SK-N-SH (cell line): ENCODE measurements at regions not wholly inside any gene's neighbourhood (a gene's known extent, or its start where the extent isn't known, plus 50 kb on each side); places are given as distances from the start of the nearest gene placed in this dataset.

Experiments used
- CTCF ChIA-PET: fragments of 300-600, 350-600 bp; formaldehyde crosslinking; extraction: SDS; loops from one replicate; lab custom pipeline; 2021; lab: Yijun Ruan, JAX
- POLR2A ChIA-PET: fragments of 350-600 bp; sonication (Branson Sonifier 250); formaldehyde crosslinking; extraction: SDS; loops from one replicate; lab custom pipeline; 2020; ENCODE audit warnings: antibody characterized with exemption, inconsistent platforms; lab: Yijun Ruan, JAX
- DNase-seq: peaks from one replicate; pipeline ENCODE4 v3.0.0; 2012
- H2AFZ ChIP-seq: fragments of 200-600 bp; sonication (generic); 2 replicates; pipeline ENCODE4 v1.8.1; 2016; ENCODE audit warnings: antibody characterized with exemption, mild to moderate bottlenecking, low read depth
- H3F3A ChIP-seq: fragments of 200-600 bp; sonication (generic); replicated peaks from 2 replicates; pipeline ENCODE3; 2016; ENCODE audit warnings: antibody characterized with exemption, mild to moderate bottlenecking; ENCODE audit not compliant: insufficient read depth
- H3K27ac ChIP-seq, 2 experiments: fragments of 200-500 bp in 1 of 2; fragments of 200-600 bp in 1 of 2; sonication (Bioruptor generic) in 1 of 2; sonication (generic), shearing (Covaris generic) in 1 of 2; 2 replicates each; pipeline versions ENCODE4 v1.5.1 to v1.6.1; 2014 to 2016; ENCODE audit warnings: low read depth in 2 of 2, inconsistent platforms in 1 of 2, low read length in 1 of 2, mild to moderate bottlenecking in 1 of 2, mixed read lengths in 1 of 2
- H3K27me3 ChIP-seq: fragments of 200-600 bp; sonication (generic), shearing (Covaris generic); 2 replicates; pipeline ENCODE4 v1.6.1; 2016; ENCODE audit warnings: mixed run types; ENCODE audit not compliant: insufficient read depth
- H3K36me3 ChIP-seq, 2 experiments: fragments of 200-500 bp in 1 of 2; fragments of 200-600 bp in 1 of 2; sonication (Bioruptor generic) in 1 of 2; sonication (generic) in 1 of 2; replicated peaks in 1 of 2; 2 replicates each; pipeline versions ENCODE3 to v1.5.1; 2014 to 2016; ENCODE audit warnings: low read length in 1 of 2, mild to moderate bottlenecking in 1 of 2; ENCODE audit not compliant: insufficient read depth in 2 of 2, control insufficient read depth in 1 of 2
- H3K4me1 ChIP-seq, 2 experiments: fragments of 200-500 bp in 1 of 2; fragments of 200-600 bp in 1 of 2; sonication (Bioruptor generic) in 1 of 2; sonication (generic), shearing (Covaris generic) in 1 of 2; 2 replicates each; pipeline versions ENCODE4 v1.5.1 to v1.6.1; 2014 to 2016; ENCODE audit warnings: low read depth in 1 of 2, low read length in 1 of 2, mixed run types in 1 of 2; ENCODE audit not compliant: insufficient read depth in 2 of 2, control insufficient read depth in 1 of 2
- H3K4me2 ChIP-seq: fragments of 200-600 bp; sonication (generic), shearing (Covaris generic); 2 replicates; pipeline ENCODE4 v1.6.1; 2017; ENCODE audit warnings: mixed run types
- H3K4me3 ChIP-seq, 2 experiments: fragments of 200-500 bp in 1 of 2; fragments of 200-600 bp in 1 of 2; sonication (Bioruptor generic) in 1 of 2; sonication (generic), shearing (Covaris generic) in 1 of 2; 2 replicates each; pipeline versions ENCODE4 v1.5.1 to v1.8.1; 2014 to 2016; ENCODE audit warnings: low read depth in 2 of 2, inconsistent platforms in 1 of 2, low read length in 1 of 2, mild to moderate bottlenecking in 1 of 2, mixed read lengths in 1 of 2, moderate library complexity in 1 of 2
- H3K79me2 ChIP-seq: fragments of 200-600 bp; sonication (generic); 2 replicates; pipeline ENCODE4 v1.8.1; 2017; ENCODE audit warnings: mild to moderate bottlenecking; ENCODE audit not compliant: insufficient read depth
- H3K9ac ChIP-seq: fragments of 200-600 bp; sonication (generic); 2 replicates; pipeline ENCODE4 v1.6.1; 2017; ENCODE audit warnings: mixed run types
- H3K9me2 ChIP-seq: fragments of 200-600 bp; sonication (generic); 2 replicates; pipeline ENCODE4 v1.6.1; 2017; ENCODE audit warnings: mixed run types
- H3K9me3 ChIP-seq: fragments of 200-600 bp; sonication (generic); 2 replicates; pipeline ENCODE4 v1.6.1; 2017; ENCODE audit warnings: mixed run types, mild to moderate bottlenecking, moderate library complexity
- H4K20me1 ChIP-seq: fragments of 200-600 bp; sonication (generic); 2 replicates; pipeline ENCODE4 v1.6.1; 2017; ENCODE audit warnings: mild to moderate bottlenecking, mixed run types; ENCODE audit not compliant: insufficient read depth
- EP300 ChIP-seq, 2 experiments: IDR thresholded peaks; 2 replicates each; pipeline versions ENCODE4 v1.4.0 to v1.6.1; 2012; ENCODE audit warnings: borderline replicate concordance in 1 of 2, low read depth in 1 of 2, low read length in 1 of 2
- EZH2phosphoT487 ChIP-seq: fragments of 200-600 bp; sonication (generic); IDR thresholded peaks from 2 replicates; pipeline ENCODE4 v1.6.1; 2017; ENCODE audit warnings: low read depth, mixed run types, mild to moderate bottlenecking, antibody characterized with exemption, moderate library complexity, borderline replicate concordance
- FOSL2 ChIP-seq: IDR thresholded peaks from 2 replicates; pipeline ENCODE4 v1.4.0; 2012; ENCODE audit warnings: low read depth, mild to moderate bottlenecking, moderate library complexity, borderline replicate concordance
- FOXM1 ChIP-seq: IDR thresholded peaks from 2 replicates; pipeline ENCODE4 v1.4.0; 2012; ENCODE audit warnings: low read depth, mild to moderate bottlenecking
- GABPA ChIP-seq: IDR thresholded peaks from 2 replicates; pipeline ENCODE4 v1.4.0; 2012; ENCODE audit warnings: low read depth, mild to moderate bottlenecking
- GATA2 ChIP-seq: sonication (generic); formaldehyde crosslinking; IDR thresholded peaks from 2 replicates; pipeline ENCODE4 v1.5.0; 2020; ENCODE audit warnings: mild to moderate bottlenecking, missing genetic modification reagents
- JUND ChIP-seq: IDR thresholded peaks from 2 replicates; pipeline ENCODE4 v1.4.0; 2012
- MEF2A ChIP-seq: IDR thresholded peaks from 2 replicates; pipeline ENCODE4 v1.4.0; 2012; ENCODE audit warnings: low read depth, borderline replicate concordance
- MXI1 ChIP-seq: IDR thresholded peaks from 2 replicates; pipeline ENCODE4 v1.6.1; 2012; ENCODE audit warnings: mild to moderate bottlenecking, low read depth, low read length, improper control_type of control experiment
- POLR2AphosphoS5 ChIP-seq: IDR thresholded peaks from 2 replicates; pipeline ENCODE4 v1.6.1; 2012; ENCODE audit warnings: low read depth, low read length
- SIN3A ChIP-seq: IDR thresholded peaks from 2 replicates; pipeline ENCODE4 v1.6.1; 2012; ENCODE audit warnings: low read depth, mild to moderate bottlenecking, low read length, moderate library complexity, borderline replicate concordance
- TCF12 ChIP-seq: IDR thresholded peaks from 2 replicates; pipeline ENCODE4 v1.4.0; 2012
- YY1 ChIP-seq: IDR thresholded peaks from 2 replicates; pipeline ENCODE4 v1.4.0; 2012; ENCODE audit warnings: low read depth, mild to moderate bottlenecking
- WGBS: methylation state at CpG from one replicate; pipeline ENCODE4 v1.1.6; 2017; ENCODE audit warnings: low lambda C conversion rate; 5-methylcytosine and 5-hydroxymethylcytosine counted together
- TF ChIP-seq, protein P1 (sequence below): IDR thresholded peaks from 2 replicates; pipeline ENCODE4 v1.4.0; 2012; ENCODE audit warnings: low read depth
- TF ChIP-seq, protein P2 (sequence below): fragments of 200-600 bp; sonication (generic); IDR thresholded peaks from 2 replicates; pipeline ENCODE4 v1.6.1; 2017; ENCODE audit warnings: antibody characterized with exemption, mild to moderate bottlenecking, moderate library complexity
- TF ChIP-seq, protein P3 (sequence below): IDR thresholded peaks from 2 replicates; pipeline ENCODE4; 2012
- TF ChIP-seq, protein P4 (sequence below): fragments of 150-350 bp; IDR thresholded peaks from 2 replicates; pipeline ENCODE4 v1.6.1; 2016; ENCODE audit warnings: mild to moderate bottlenecking, low read depth, low read length

DNA sequence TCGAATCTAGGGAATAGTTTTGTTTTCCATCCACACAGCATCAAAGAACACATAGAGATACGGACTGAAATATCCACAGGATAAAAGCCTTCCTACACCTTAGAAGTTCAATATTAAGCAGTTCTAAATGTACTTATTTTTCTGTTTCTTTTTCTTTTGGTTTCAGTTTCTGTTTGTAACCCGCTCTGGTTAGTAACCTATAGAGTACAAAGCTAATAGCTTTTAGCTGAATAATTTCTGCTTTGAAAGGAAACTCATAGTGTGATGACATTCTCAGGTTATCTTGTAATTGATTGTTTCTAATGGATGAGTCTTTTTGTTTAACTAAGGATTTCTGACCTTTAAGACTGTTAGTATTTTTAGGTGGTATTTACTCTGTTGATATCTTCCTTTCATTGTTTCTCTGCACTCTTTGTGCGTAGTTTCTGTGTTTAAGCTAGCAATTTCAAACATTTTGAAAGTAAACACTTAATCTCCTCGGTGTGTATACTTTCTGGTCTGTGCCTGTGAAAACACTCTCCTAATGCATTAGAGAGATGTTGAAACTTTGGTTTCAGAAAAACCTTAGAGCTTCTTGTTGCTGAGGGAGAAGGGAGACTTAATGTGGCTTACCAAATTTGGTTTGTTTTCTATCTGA, 385.5 kb downstream of the HDGFL1 start:
- peak overlapping the region; percentile 89 for H2AFZ ChIP-seq
- no peaks in the 10 kb centered on the region for H3K36me3 ChIP-seq
- peaks cover 0 to 2% of the 10 kb centered on the region in 2 experiments; a peak in 2 of 4 replicates for H3K4me1 ChIP-seq
- no peak for DNase-seq
- no peaks in the 10 kb centered on the region for H3F3A ChIP-seq
- H3K4me3 ChIP-seq, result peak overlapping the region; percentile 29 to 38; a peak in 3 of 4 replicates
- CTCF ChIA-PET, result interaction anchor here (1.1 kb wide), 1 partner anchor 11 kb away, joined by 3 read pairs; no protein-coding TSS in a partner anchor
- peak overlapping the region in 1 of 2 experiments; percentile 16; a peak in 2 of 4 replicates for H3K27ac ChIP-seq
- no peaks in the 10 kb centered on the region for H3K9me3 ChIP-seq
- TF ChIP-seq YY1 (no peak), EZH2phosphoT487 (no peak), EP300 (IDR thresholded peaks at IDR 0.05; ENCODE audit: borderline replicate concordance in 1 of 2, low read depth in 1 of 2, low read length in 1 of 2) (no peak)
- TF ChIP-seq, all 33 proteins: peak for 0
- H3K9me2 ChIP-seq, result no peaks in the 10 kb centered on the region
- H3K9ac ChIP-seq, result peak overlapping the region; percentile 13; the same call in 1 of the 2 replicates
- H4K20me1 ChIP-seq, result no peaks in the 10 kb centered on the region
- peak overlapping the region; percentile 49 for H3K4me2 ChIP-seq
- H3K79me2 ChIP-seq, result no peaks in the 10 kb centered on the region
- no peaks in the 10 kb centered on the region for H3K27me3 ChIP-seq
- POLR2A ChIA-PET, result no interaction called here
- WGBS, result 56% methylated on average over 5 of the region's 5 CpGs

DNA sequence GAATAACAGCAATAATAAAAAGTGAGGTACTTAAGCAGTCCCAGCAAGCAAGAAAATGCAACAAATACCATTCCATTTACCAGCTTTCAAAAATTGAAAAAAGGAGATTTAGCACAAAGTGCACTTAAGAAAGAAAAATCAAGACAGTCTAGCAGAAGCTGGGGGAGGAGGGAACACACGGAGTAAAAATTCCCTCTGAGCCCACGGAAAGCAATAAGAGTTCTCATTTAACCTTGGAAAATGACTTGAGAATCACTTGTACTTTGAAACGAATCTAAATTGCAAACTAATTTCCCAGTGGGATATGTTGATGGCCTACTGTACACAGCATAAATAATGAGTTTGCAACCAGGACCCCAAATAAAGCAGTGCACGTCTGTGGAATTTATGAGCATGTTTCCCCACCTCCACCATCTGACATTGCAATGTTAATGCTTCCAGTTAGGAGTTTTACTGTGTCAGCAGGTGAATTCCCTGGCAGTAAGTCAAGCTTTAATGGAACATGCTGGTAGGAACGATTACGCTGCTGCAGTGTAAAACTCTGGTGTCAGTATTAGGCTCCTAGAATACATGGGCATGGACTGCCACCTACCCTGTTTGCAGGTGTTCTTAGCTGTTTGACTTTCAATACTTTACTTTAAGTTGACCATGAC, 386.8 kb downstream of the HDGFL1 start:
- CTCF ChIA-PET, result no interaction called here
- H3K4me1 ChIP-seq, result peaks cover 0 to 5% of the 10 kb centered on the region in 2 experiments; a peak in 2 of 4 replicates
- H3K36me3 ChIP-seq, result no peaks in the 10 kb centered on the region
- H3K27ac ChIP-seq, result no peak overlapping the region
- no peaks in the 10 kb centered on the region for H3K79me2 ChIP-seq
- H3K4me2 ChIP-seq, result no peak overlapping the region
- H2AFZ ChIP-seq, result no peak overlapping the region
- no peaks in the 10 kb centered on the region for H3K27me3 ChIP-seq
- H3K9me3 ChIP-seq, result no peaks in the 10 kb centered on the region
- WGBS, result 44% methylated on average over 6 of the region's 6 CpGs
- H3K9me2 ChIP-seq, result no peaks in the 10 kb centered on the region
- no peak overlapping the region for H3K9ac ChIP-seq
- POLR2A ChIA-PET, result no interaction called here
- no peak for DNase-seq
- H3F3A ChIP-seq, result no peaks in the 10 kb centered on the region
- H3K4me3 ChIP-seq, result no peak overlapping the region
- no peaks in the 10 kb centered on the region for H4K20me1 ChIP-seq
- no peak for TF ChIP-seq MXI1
- TF ChIP-seq MEF2A, result no peak
- no peak for TF ChIP-seq FOXM1
- TF ChIP-seq EZH2phosphoT487, result no peak
- TF ChIP-seq, protein P1, sequence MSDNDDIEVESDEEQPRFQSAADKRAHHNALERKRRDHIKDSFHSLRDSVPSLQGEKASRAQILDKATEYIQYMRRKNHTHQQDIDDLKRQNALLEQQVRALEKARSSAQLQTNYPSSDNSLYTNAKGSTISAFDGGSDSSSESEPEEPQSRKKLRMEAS, result no peak
- no peak for TF ChIP-seq FOSL2
- TF ChIP-seq GATA2, result no peak
- no peak for TF ChIP-seq TCF12
- no peak for TF ChIP-seq JUND
- no peak for TF ChIP-seq SIN3A
- no peak for TF ChIP-seq EP300 (IDR thresholded peaks at IDR 0.05; ENCODE audit: borderline replicate concordance in 1 of 2, low read depth in 1 of 2, low read length in 1 of 2)
- no peak for TF ChIP-seq POLR2AphosphoS5
- TF ChIP-seq, protein P2, sequence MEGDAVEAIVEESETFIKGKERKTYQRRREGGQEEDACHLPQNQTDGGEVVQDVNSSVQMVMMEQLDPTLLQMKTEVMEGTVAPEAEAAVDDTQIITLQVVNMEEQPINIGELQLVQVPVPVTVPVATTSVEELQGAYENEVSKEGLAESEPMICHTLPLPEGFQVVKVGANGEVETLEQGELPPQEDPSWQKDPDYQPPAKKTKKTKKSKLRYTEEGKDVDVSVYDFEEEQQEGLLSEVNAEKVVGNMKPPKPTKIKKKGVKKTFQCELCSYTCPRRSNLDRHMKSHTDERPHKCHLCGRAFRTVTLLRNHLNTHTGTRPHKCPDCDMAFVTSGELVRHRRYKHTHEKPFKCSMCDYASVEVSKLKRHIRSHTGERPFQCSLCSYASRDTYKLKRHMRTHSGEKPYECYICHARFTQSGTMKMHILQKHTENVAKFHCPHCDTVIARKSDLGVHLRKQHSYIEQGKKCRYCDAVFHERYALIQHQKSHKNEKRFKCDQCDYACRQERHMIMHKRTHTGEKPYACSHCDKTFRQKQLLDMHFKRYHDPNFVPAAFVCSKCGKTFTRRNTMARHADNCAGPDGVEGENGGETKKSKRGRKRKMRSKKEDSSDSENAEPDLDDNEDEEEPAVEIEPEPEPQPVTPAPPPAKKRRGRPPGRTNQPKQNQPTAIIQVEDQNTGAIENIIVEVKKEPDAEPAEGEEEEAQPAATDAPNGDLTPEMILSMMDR, result no peak
- TF ChIP-seq, protein P3, sequence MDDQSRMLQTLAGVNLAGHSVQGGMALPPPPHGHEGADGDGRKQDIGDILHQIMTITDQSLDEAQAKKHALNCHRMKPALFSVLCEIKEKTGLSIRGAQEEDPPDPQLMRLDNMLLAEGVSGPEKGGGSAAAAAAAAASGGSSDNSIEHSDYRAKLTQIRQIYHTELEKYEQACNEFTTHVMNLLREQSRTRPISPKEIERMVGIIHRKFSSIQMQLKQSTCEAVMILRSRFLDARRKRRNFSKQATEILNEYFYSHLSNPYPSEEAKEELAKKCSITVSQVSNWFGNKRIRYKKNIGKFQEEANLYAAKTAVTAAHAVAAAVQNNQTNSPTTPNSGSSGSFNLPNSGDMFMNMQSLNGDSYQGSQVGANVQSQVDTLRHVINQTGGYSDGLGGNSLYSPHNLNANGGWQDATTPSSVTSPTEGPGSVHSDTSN, result no peak
- no peak for TF ChIP-seq GABPA
- TF ChIP-seq, protein P4, sequence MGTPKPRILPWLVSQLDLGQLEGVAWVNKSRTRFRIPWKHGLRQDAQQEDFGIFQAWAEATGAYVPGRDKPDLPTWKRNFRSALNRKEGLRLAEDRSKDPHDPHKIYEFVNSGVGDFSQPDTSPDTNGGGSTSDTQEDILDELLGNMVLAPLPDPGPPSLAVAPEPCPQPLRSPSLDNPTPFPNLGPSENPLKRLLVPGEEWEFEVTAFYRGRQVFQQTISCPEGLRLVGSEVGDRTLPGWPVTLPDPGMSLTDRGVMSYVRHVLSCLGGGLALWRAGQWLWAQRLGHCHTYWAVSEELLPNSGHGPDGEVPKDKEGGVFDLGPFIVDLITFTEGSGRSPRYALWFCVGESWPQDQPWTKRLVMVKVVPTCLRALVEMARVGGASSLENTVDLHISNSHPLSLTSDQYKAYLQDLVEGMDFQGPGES, result no peak
